HL-60 (cell line): ENCODE measurements at regions not wholly inside any gene's neighbourhood (a gene's known extent, or its start where the extent isn't known, plus 50 kb on each side); places are given as distances from the start of the nearest gene placed in this dataset.

Source experiments
- DNase-seq, 2 experiments: peaks; one replicate each; pipeline ENCODE4 v3.0.0-alpha.2; 2010 to 2020; ENCODE audit warnings: low read depth in 1 of 2, low spot score in 1 of 2
- H3K27ac ChIP-seq: fragments of 250-450 bp; sonication (Bioruptor Pico); replicated peaks from 2 replicates; pipeline ENCODE4 v1.5.1; 2020; ENCODE audit warnings: mild to moderate bottlenecking, moderate library complexity
- H3K27me3 ChIP-seq: fragments of 250-450 bp; sonication (Bioruptor Pico); 2 replicates; pipeline ENCODE4 v1.5.1; 2021; ENCODE audit warnings: mild to moderate bottlenecking, moderate library complexity; ENCODE audit not compliant: insufficient read depth, poor library complexity, severe bottlenecking
- H3K4me3 ChIP-seq: replicated peaks from 2 replicates; pipeline ENCODE4 v1.5.1; 2011; ENCODE audit warnings: mild to moderate bottlenecking, control low read depth, low read length; ENCODE audit not compliant: insufficient read depth
- GABPA ChIP-seq: IDR thresholded peaks from 2 replicates; pipeline ENCODE4 v1.6.1; 2012; ENCODE audit warnings: low read depth
- POLR2AphosphoS5 ChIP-seq: IDR thresholded peaks from 2 replicates; pipeline ENCODE4 v1.6.1; 2012; ENCODE audit warnings: low read depth
- SPI1 ChIP-seq: IDR thresholded peaks from 2 replicates; pipeline ENCODE4 v1.6.1; 2012; ENCODE audit warnings: low read depth, mild to moderate bottlenecking, borderline replicate concordance
- TF ChIP-seq, protein P1 (sequence below): IDR thresholded peaks from 2 replicates; pipeline ENCODE4 v1.6.1; 2012; ENCODE audit warnings: low read depth; ENCODE audit not compliant: insufficient replicate concordance
- TF ChIP-seq, protein P2 (sequence below): IDR thresholded peaks from one replicate; pipeline ENCODE4 v1.5.1; 2011; ENCODE audit warnings: low read length, control low read depth, inconsistent platforms; ENCODE audit not compliant: insufficient read depth

DNA sequence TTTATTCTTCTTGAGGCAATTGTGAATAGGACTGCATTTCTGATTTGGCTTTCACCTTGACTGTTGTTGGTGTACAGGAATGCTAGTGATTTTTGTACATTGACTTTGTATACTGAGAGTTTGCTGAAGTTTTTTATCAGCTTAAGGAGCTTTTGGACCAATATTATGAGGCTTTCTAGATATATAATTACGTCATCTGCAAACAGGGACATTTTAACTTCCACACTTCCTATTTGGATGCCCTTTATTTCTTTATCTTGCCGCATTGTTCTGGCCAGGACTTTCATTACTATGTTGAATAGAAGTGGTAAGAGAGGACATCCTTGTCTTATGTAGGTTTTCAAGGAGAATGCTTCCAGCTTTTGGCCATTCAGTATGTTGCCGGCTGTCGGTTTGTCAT is 425.4 kb upstream of the CHAC2 start:
- no peak overlapping the region for H3K4me3 ChIP-seq
- no peaks in the 10 kb centered on the region for H3K27me3 ChIP-seq
- TF ChIP-seq GABPA (no peak), SPI1 (no peak), POLR2AphosphoS5 (no peak)
- TF ChIP-seq, protein P1, sequence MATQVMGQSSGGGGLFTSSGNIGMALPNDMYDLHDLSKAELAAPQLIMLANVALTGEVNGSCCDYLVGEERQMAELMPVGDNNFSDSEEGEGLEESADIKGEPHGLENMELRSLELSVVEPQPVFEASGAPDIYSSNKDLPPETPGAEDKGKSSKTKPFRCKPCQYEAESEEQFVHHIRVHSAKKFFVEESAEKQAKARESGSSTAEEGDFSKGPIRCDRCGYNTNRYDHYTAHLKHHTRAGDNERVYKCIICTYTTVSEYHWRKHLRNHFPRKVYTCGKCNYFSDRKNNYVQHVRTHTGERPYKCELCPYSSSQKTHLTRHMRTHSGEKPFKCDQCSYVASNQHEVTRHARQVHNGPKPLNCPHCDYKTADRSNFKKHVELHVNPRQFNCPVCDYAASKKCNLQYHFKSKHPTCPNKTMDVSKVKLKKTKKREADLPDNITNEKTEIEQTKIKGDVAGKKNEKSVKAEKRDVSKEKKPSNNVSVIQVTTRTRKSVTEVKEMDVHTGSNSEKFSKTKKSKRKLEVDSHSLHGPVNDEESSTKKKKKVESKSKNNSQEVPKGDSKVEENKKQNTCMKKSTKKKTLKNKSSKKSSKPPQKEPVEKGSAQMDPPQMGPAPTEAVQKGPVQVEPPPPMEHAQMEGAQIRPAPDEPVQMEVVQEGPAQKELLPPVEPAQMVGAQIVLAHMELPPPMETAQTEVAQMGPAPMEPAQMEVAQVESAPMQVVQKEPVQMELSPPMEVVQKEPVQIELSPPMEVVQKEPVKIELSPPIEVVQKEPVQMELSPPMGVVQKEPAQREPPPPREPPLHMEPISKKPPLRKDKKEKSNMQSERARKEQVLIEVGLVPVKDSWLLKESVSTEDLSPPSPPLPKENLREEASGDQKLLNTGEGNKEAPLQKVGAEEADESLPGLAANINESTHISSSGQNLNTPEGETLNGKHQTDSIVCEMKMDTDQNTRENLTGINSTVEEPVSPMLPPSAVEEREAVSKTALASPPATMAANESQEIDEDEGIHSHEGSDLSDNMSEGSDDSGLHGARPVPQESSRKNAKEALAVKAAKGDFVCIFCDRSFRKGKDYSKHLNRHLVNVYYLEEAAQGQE: no peak
- TF ChIP-seq, protein P2, sequence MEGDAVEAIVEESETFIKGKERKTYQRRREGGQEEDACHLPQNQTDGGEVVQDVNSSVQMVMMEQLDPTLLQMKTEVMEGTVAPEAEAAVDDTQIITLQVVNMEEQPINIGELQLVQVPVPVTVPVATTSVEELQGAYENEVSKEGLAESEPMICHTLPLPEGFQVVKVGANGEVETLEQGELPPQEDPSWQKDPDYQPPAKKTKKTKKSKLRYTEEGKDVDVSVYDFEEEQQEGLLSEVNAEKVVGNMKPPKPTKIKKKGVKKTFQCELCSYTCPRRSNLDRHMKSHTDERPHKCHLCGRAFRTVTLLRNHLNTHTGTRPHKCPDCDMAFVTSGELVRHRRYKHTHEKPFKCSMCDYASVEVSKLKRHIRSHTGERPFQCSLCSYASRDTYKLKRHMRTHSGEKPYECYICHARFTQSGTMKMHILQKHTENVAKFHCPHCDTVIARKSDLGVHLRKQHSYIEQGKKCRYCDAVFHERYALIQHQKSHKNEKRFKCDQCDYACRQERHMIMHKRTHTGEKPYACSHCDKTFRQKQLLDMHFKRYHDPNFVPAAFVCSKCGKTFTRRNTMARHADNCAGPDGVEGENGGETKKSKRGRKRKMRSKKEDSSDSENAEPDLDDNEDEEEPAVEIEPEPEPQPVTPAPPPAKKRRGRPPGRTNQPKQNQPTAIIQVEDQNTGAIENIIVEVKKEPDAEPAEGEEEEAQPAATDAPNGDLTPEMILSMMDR: no peak
- no peak for DNase-seq
- H3K27ac ChIP-seq: no peak overlapping the region

DNA sequence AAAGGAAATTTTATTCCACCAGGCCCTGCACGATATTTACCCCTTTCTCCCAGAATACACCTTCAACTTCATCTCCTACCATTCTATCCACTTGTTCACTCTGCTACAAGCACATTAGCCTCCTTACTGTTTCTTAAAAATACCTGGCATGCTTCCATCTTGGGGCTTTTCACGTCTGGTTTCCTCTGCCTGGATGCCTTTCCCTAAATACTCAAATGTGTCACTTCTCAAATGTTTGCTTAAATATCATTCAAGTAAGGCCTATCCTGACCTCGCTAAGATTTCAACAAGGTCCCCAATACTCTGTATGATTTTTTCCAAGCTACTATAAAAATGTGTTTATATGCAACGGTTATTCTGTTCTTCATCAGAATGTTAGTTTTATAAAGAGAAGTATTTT is 433.0 kb upstream of the CHAC2 start:
- TF ChIP-seq, protein P1: no peak
- TF ChIP-seq POLR2AphosphoS5 (no peak), GABPA (no peak), SPI1 (no peak)
- TF ChIP-seq, protein P2: no peak
- H3K27me3 ChIP-seq: no peaks in the 10 kb centered on the region
- no peak for DNase-seq
- no peak overlapping the region for H3K27ac ChIP-seq
- no peak overlapping the region for H3K4me3 ChIP-seq

DNA sequence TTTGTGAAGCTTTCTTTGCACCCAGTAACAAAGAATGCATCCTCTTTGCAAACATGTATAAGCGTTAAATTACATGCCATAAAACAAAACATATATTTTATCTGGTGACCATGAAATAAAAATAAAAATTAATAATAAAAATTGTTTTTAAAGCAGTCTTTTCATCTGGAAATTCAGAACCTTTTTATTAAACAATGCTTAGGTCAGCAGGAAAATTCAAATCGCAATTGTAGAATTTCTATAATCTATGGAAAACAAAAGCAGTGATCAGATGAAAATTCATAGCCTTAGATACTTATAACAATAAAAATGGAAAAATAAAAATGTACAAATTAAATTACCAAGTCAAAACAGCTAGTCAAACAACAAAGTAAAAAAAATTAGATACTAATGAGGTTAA is 435.9 kb upstream of the CHAC2 start:
- H3K4me3 ChIP-seq: no peak overlapping the region
- TF ChIP-seq SPI1 (no peak), GABPA (no peak), POLR2AphosphoS5 (no peak)
- TF ChIP-seq, protein P2: no peak
- TF ChIP-seq, protein P1: no peak

More for the DNA sequence above, 435.9 kb upstream of the CHAC2 start:
- Histone ChIP-seq H3K27me3 (no peaks in the 10 kb centered on the region), H3K27ac (no peak overlapping the region)
- DNase-seq: no peak
